GM12874 (cell line): ENCODE measurements at regions not wholly inside any gene's neighbourhood (a gene's known extent, or its start where the extent isn't known, plus 50 kb on each side); places are given as distances from the start of the nearest gene placed in this dataset.

ENCODE experiments used
- CTCF ChIP-seq: IDR thresholded peaks from 2 replicates; pipeline ENCODE4 v1.5.1; 2011; ENCODE audit warnings: low read depth, mild to moderate bottlenecking, control low read depth, low read length, moderate library complexity; ENCODE audit not compliant: insufficient read depth

DNA sequence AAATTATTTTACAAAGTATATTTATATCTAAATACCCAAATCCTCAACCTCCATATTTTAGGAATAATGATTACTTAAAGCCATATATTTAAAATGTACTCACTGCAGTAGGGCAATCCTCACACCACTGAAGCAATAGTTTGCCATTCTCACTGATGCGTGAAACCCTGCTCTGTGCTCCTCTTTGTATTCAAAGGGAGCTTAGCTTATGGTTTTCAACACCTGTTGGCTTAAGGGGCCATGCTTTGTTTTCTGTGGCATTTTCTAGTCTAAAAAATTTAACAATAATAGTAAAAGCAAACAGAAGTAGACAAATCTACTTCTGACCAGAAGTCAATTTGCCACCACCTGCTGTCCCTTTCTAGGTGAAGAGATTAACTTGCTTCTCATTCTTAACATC is 294.6 kb downstream of the FLRT2 start:
- no peak for TF ChIP-seq CTCF

DNA sequence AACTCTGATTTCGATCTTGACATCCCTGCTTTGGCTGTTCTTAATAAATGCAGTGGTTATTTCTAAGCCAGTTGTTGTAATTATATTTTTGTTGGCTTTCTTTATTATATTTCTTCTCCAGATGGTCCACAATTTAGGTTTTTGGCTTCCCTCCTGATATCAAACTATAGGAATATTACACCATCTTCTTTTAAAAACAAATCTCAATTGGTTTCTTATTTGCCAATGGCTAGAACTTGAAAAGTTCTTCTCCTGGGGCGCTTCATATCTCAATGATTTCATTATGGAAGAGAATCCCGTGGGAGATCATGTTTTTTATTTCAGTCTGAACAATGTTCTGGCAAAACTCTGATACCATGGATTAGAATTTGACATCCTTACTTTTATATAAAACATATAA is 292.3 kb downstream of the FLRT2 start:
- no peak for TF ChIP-seq CTCF

DNA sequence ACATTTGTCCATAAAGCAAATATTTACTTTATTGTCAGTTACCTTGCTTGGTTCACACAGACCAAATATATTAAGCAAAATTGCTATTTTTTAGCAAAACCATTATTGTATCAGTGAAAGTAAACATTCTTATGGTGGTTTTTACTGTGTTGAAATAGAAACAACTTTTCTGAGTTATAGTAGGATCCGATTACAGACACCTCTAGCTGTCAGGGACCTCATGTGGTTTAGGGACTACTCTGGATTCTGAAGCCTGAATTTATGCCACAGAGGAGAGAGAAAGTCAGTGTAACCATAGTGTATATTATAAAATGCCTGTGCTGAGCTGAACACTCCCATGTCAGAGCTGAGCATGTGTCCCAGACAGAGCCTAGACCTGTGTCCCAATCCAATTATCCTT is 287.5 kb downstream of the FLRT2 start:
- TF ChIP-seq CTCF = no peak

GRCh38 chr14:85813040-85813439 is 283.1 kb downstream of the FLRT2 start:
- TF ChIP-seq CTCF = no peak

- no peak for TF ChIP-seq CTCF
Measured at GRCh38 chr14:85811340-85811739, 281.4 kb downstream of the FLRT2 start.

DNA sequence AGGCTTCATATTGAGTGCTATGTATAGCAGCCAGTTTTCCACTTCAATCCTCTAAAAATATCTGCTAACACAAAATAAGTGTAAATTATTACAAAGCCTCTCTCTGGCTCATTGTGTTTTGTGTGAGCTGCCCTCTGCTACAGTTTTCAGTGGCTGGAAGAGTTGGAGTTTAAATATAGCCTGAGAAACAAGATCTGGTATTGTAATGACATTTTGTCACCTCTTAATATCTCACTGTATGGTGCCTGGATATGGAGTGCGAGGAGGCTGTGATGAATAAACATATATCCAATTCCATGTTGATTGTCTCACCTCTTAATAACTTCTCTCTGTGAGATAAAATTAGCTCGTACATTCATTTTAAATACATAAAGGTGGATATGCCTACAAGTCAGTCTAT is 269.7 kb downstream of the FLRT2 start:
- TF ChIP-seq CTCF = no peak

DNA sequence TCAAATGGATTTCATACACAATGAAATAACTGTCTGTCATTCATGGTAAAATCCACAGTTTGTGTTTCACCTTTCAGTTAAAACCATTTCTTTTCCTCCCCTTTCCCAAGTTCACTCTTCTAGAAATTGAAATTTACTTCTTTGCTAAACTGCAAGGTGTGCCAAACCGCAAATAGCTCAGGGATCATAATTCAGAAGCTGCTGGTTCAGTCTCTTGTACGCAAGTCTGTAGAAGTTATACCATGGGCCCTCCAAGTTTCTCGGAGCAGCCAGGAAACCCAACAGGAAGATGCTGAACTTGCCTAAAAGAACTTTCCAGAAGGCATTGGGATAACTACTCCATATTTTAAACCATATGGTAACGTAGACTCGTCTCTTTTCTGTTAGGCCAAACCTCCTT is 268.9 kb downstream of the FLRT2 start:
- no peak for TF ChIP-seq CTCF

DNA sequence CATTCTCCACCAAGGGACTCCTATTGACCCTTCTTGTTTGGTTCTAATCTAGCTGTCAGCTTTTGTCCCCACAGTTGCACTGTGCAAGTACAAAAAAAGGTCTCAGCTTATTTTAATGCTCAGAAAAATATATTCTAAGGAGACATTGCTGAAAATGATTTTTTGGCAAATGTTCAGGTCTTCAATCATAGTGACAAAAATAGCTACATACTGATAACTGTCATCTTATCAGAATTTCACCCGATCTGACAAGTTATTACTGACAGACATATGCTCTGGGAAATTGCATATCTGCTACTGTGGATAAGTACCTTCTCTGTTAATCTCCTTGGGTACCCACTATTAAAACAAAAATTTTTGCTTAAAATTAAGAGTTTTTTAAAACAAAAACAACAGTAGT is 263.6 kb downstream of the FLRT2 start:
- no peak for TF ChIP-seq CTCF
